ENCODE measurements at regions not wholly inside any gene's neighbourhood (a gene's known extent, or its start where the extent isn't known, plus 50 kb on each side); places are given as distances from the start of the nearest gene placed in this dataset.

DNA sequence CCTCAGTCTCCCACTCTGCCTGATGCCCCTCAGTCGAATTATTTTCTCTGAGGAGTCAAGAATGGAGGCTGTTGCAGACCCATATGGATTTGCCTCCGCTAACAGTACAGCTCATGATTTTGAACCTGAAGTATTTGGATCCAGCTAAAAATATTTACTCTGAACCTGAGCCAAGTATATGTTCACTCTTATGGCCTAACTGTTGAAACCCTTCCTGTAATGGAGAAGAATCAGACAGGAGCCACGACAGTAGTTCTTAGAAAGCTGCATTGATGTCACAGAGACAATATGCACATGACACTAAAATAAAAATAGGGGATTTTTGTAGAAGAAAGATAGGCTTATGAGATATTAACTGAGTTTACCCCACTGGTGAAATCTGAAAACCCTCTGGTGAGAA is 1128.3 kb upstream of the FLRT2 start:
- TF ChIP-seq, protein P1, sequence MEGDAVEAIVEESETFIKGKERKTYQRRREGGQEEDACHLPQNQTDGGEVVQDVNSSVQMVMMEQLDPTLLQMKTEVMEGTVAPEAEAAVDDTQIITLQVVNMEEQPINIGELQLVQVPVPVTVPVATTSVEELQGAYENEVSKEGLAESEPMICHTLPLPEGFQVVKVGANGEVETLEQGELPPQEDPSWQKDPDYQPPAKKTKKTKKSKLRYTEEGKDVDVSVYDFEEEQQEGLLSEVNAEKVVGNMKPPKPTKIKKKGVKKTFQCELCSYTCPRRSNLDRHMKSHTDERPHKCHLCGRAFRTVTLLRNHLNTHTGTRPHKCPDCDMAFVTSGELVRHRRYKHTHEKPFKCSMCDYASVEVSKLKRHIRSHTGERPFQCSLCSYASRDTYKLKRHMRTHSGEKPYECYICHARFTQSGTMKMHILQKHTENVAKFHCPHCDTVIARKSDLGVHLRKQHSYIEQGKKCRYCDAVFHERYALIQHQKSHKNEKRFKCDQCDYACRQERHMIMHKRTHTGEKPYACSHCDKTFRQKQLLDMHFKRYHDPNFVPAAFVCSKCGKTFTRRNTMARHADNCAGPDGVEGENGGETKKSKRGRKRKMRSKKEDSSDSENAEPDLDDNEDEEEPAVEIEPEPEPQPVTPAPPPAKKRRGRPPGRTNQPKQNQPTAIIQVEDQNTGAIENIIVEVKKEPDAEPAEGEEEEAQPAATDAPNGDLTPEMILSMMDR (IDR thresholded peaks at IDR 0.05): no peak
- TF ChIP-seq ATF2 (CRISPR knock-in tag; IDR thresholded peaks at IDR 0.05; ENCODE audit: borderline replicate concordance, low read depth) (no peak), CBFB (CRISPR knock-in tag; IDR thresholded peaks at IDR 0.05; ENCODE audit: low read depth) (no peak), ETV6 (CRISPR knock-in tag; IDR thresholded peaks at IDR 0.05) (no peak), ZNF263 (CRISPR knock-in tag; IDR thresholded peaks at IDR 0.05; ENCODE audit: low read depth) (no peak), NFYB (CRISPR knock-in tag; conservative IDR thresholded peaks at IDR 0.05; ENCODE audit: low read depth) (no peak)
- TF ChIP-seq, protein P2, sequence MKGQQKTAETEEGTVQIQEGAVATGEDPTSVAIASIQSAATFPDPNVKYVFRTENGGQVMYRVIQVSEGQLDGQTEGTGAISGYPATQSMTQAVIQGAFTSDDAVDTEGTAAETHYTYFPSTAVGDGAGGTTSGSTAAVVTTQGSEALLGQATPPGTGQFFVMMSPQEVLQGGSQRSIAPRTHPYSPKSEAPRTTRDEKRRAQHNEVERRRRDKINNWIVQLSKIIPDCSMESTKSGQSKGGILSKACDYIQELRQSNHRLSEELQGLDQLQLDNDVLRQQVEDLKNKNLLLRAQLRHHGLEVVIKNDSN (CRISPR knock-in tag; IDR thresholded peaks at IDR 0.05): no peak
- TF ChIP-seq, protein P3, sequence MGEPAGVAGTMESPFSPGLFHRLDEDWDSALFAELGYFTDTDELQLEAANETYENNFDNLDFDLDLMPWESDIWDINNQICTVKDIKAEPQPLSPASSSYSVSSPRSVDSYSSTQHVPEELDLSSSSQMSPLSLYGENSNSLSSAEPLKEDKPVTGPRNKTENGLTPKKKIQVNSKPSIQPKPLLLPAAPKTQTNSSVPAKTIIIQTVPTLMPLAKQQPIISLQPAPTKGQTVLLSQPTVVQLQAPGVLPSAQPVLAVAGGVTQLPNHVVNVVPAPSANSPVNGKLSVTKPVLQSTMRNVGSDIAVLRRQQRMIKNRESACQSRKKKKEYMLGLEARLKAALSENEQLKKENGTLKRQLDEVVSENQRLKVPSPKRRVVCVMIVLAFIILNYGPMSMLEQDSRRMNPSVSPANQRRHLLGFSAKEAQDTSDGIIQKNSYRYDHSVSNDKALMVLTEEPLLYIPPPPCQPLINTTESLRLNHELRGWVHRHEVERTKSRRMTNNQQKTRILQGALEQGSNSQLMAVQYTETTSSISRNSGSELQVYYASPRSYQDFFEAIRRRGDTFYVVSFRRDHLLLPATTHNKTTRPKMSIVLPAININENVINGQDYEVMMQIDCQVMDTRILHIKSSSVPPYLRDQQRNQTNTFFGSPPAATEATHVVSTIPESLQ (CRISPR knock-in tag; IDR thresholded peaks at IDR 0.05): no peak
- TF ChIP-seq, protein P4, sequence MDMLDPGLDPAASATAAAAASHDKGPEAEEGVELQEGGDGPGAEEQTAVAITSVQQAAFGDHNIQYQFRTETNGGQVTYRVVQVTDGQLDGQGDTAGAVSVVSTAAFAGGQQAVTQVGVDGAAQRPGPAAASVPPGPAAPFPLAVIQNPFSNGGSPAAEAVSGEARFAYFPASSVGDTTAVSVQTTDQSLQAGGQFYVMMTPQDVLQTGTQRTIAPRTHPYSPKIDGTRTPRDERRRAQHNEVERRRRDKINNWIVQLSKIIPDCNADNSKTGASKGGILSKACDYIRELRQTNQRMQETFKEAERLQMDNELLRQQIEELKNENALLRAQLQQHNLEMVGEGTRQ (CRISPR knock-in tag; IDR thresholded peaks at IDR 0.05): no peak

All from WTC11 (cell line).